K562 (cell line): ENCODE measurements at regions not wholly inside any gene's neighbourhood (a gene's known extent, or its start where the extent isn't known, plus 50 kb on each side); places are given as distances from the start of the nearest gene placed in this dataset.

Experiments
- DNMT1 ChIP-seq: fragments of 450-650 bp; IDR thresholded peaks from 2 replicates; pipeline ENCODE4 v1.6.1; 2016; ENCODE audit warnings: antibody characterized with exemption, mild to moderate bottlenecking
- HNRNPUL1 ChIP-seq: fragments of 200-400 bp; formaldehyde crosslinking; IDR thresholded peaks from 2 replicates; pipeline ENCODE4 v1.6.1; 2017; ENCODE audit warnings: low read length
- MYBL2 ChIP-seq, 2 experiments: fragments of 450-650 bp in 1 of 2; sonication (generic) in 1 of 2; formaldehyde crosslinking in 1 of 2; IDR thresholded peaks; 2 replicates each; pipeline versions ENCODE4 v1.6.1 to v1.8.1; 2017 to 2022; ENCODE audit warnings: borderline replicate concordance in 1 of 2, inconsistent platforms in 1 of 2, low read depth in 1 of 2, mild to moderate bottlenecking in 1 of 2, missing genetic modification reagents in 1 of 2, moderate library complexity in 1 of 2
- PRPF4 ChIP-seq: fragments of 200-400 bp; formaldehyde crosslinking; IDR thresholded peaks from one replicate; pipeline ENCODE4 v1.6.1; 2017; ENCODE audit warnings: low read length, low read depth, mild to moderate bottlenecking; ENCODE audit not compliant: insufficient read depth, poor library complexity, severe bottlenecking
- SETDB1 ChIP-seq: IDR thresholded peaks from one replicate; pipeline ENCODE4 v1.6.1; 2012; ENCODE audit warnings: low read length, control low read depth, inconsistent platforms
- SMAD1 ChIP-seq: fragments of 150-350 bp; IDR thresholded peaks from 2 replicates; pipeline ENCODE4 v1.6.1; 2014; ENCODE audit warnings: low read length, low read depth; ENCODE audit not compliant: partially characterized antibody
- TEAD4 ChIP-seq, 2 experiments: sonication (generic) in 1 of 2; formaldehyde crosslinking in 1 of 2; IDR thresholded peaks; 2 replicates each; pipeline versions ENCODE4 v1.6.1 to v1.8.0; 2012 to 2022; ENCODE audit warnings: borderline replicate concordance in 1 of 2, inconsistent platforms in 1 of 2, low read length in 1 of 2, mild to moderate bottlenecking in 1 of 2, missing genetic modification reagents in 1 of 2
- TF ChIP-seq, protein P1 (sequence below), 3 experiments: IDR thresholded peaks in 2 of 3; conservative IDR thresholded peaks in 1 of 3; 2 replicates each; pipeline ENCODE4 v1.5.1; 2011 to 2012; ENCODE audit warnings: low read length in 3 of 3, mild to moderate bottlenecking in 3 of 3, control low read depth in 2 of 3, improper control_type of control experiment in 1 of 3, inconsistent platforms in 1 of 3, low read depth in 1 of 3, mixed read lengths in 1 of 3, moderate library complexity in 1 of 3; ENCODE audit not compliant: insufficient read depth in 2 of 3

DNA sequence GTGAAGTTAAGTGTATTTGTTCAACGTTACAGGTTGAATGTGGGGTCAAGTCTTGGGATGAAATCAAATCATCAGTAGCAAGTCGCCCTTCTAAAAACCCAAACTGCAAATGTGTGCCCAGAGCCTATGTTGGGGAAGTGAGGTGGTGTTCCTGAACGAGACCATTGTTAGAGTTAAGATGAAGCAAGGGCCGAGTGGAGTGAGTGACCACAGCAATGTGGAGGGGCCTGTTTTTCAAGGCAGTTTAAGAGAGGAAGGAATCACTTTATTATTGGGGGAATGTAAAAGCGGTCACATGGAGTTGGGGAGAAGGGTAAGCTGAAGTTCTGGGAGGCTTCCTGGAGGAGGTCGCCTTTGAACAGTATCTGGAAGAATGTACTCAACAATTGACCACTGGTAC is 68.5 kb downstream of the MYCN start:
- TF ChIP-seq, protein P1, sequence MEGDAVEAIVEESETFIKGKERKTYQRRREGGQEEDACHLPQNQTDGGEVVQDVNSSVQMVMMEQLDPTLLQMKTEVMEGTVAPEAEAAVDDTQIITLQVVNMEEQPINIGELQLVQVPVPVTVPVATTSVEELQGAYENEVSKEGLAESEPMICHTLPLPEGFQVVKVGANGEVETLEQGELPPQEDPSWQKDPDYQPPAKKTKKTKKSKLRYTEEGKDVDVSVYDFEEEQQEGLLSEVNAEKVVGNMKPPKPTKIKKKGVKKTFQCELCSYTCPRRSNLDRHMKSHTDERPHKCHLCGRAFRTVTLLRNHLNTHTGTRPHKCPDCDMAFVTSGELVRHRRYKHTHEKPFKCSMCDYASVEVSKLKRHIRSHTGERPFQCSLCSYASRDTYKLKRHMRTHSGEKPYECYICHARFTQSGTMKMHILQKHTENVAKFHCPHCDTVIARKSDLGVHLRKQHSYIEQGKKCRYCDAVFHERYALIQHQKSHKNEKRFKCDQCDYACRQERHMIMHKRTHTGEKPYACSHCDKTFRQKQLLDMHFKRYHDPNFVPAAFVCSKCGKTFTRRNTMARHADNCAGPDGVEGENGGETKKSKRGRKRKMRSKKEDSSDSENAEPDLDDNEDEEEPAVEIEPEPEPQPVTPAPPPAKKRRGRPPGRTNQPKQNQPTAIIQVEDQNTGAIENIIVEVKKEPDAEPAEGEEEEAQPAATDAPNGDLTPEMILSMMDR (IDR thresholded peaks at IDR 0.05 in 2 of 3, conservative IDR thresholded peaks at IDR 0.05 in 1 of 3; ENCODE audit: insufficient read depth in 2 of 3, low read depth in 1 of 3, low read length in 3 of 3) = no peak
- TF ChIP-seq PRPF4 (no peak), SMAD1 (no peak), MYBL2 (IDR thresholded peaks at IDR 0.05; ENCODE audit: low read depth) (no peak), MYBL2 (CRISPR knock-in tag; IDR thresholded peaks at IDR 0.05; ENCODE audit: borderline replicate concordance) (no peak), TEAD4 (IDR thresholded peaks at IDR 0.05; ENCODE audit: low read length) (no peak), TEAD4 (CRISPR knock-in tag; IDR thresholded peaks at IDR 0.05; ENCODE audit: borderline replicate concordance) (no peak), HNRNPUL1 (no peak), SETDB1 (no peak), DNMT1 (no peak)
